BE2C (cell line): ENCODE measurements at regions not wholly inside any gene's neighbourhood (a gene's known extent, or its start where the extent isn't known, plus 50 kb on each side); places are given as distances from the start of the nearest gene placed in this dataset.
"Not testable (repeated sequence)": the region's sequence is repeated elsewhere in the genome, so short reads cannot be mapped to it uniquely, and the experiment has no call there.

Experiments used
- DNase-seq: peaks from one replicate; pipeline ENCODE4 v3.0.0-alpha.2; 2020
- H3K27me3 ChIP-seq: fragments of 250-450 bp; sonication (Bioruptor Pico); 2 replicates; pipeline ENCODE4 v1.5.1; 2020; ENCODE audit warnings: mild to moderate bottlenecking
- H3K36me3 ChIP-seq: fragments of 250-450 bp; sonication (Bioruptor Pico); 2 replicates; pipeline ENCODE4 v1.5.1; 2020; ENCODE audit warnings: mild to moderate bottlenecking
- H3K4me1 ChIP-seq: fragments of 250-450 bp; sonication (Bioruptor Pico); 2 replicates; pipeline ENCODE4 v1.5.1; 2020
- H3K4me3 ChIP-seq: 2 replicates; pipeline ENCODE4 v1.5.1; 2011; ENCODE audit warnings: low read depth, low read length
- H3K9me3 ChIP-seq: fragments of 250-450 bp; sonication (Bioruptor Pico); 2 replicates; pipeline ENCODE4 v1.5.1; 2020
- TF ChIP-seq, protein P1 (sequence below): IDR thresholded peaks from 2 replicates; pipeline ENCODE4 v1.5.1; 2012; ENCODE audit warnings: mild to moderate bottlenecking, low read depth, low read length

GRCh38 chr10:65779985-65780384 lies 1145.9 kb upstream of the LRRTM3 start:
- Histone ChIP-seq H3K36me3 (no peaks in the 10 kb centered on the region), H3K4me1 (no peaks in the 10 kb centered on the region), H3K9me3 (no peaks in the 10 kb centered on the region), H3K27me3 (no peaks in the 10 kb centered on the region), H3K4me3 (no peak overlapping the region)
- DNase-seq, result no peak
- TF ChIP-seq, protein P1, sequence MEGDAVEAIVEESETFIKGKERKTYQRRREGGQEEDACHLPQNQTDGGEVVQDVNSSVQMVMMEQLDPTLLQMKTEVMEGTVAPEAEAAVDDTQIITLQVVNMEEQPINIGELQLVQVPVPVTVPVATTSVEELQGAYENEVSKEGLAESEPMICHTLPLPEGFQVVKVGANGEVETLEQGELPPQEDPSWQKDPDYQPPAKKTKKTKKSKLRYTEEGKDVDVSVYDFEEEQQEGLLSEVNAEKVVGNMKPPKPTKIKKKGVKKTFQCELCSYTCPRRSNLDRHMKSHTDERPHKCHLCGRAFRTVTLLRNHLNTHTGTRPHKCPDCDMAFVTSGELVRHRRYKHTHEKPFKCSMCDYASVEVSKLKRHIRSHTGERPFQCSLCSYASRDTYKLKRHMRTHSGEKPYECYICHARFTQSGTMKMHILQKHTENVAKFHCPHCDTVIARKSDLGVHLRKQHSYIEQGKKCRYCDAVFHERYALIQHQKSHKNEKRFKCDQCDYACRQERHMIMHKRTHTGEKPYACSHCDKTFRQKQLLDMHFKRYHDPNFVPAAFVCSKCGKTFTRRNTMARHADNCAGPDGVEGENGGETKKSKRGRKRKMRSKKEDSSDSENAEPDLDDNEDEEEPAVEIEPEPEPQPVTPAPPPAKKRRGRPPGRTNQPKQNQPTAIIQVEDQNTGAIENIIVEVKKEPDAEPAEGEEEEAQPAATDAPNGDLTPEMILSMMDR, result no peak

DNA sequence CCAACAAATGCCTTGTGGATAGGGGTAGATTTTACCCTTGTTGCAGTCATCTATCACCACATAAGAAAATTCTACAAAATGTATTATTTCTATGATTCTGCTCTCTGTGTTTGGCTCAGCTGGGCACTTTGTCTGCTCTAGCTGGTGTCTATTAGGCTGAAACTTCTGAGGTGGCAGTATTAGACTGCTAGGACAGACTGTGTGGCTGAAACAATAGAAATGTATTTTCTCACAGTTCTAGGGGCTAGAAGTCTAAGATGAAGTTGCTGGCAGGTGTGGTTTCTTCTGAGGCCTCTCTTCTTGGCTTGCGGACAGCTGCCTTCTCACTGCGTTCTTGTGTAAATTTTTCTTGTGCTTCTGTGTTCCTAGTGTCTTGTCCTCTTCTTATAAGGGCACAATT lies 1139.6 kb upstream of the LRRTM3 start:
- TF ChIP-seq, protein P1, result no peak
- Histone ChIP-seq H3K27me3 (no peaks in the 10 kb centered on the region), H3K4me1 (no peaks in the 10 kb centered on the region), H3K4me3 (no peak overlapping the region), H3K9me3 (no peaks in the 10 kb centered on the region), H3K36me3 (no peaks in the 10 kb centered on the region)
- DNase-seq, result no peak

DNA sequence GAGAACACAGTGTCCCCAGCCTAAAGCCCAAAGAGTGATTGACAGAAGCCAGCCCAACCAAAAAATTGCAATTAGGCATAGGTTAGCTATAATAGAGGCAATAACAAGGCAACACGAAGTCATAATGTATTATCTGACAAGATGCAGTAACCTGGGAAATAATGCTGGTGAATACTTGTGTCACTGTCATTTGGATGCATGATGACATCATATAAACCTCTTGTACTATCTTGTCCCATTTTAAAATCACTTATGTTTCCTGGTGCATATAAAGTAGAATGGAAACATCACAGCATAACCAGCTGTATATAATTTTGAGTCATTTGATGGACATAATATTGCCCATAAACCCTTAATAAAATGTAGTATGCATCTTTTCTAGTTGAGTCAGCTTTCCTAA lies 1138.3 kb upstream of the LRRTM3 start:
- H3K27me3 ChIP-seq, result no peaks in the 10 kb centered on the region
- H3K4me1 ChIP-seq, result no peaks in the 10 kb centered on the region
- no peaks in the 10 kb centered on the region for H3K36me3 ChIP-seq
- H3K9me3 ChIP-seq, result no peaks in the 10 kb centered on the region
- no peak overlapping the region for H3K4me3 ChIP-seq
- no peak for DNase-seq
- TF ChIP-seq, protein P1, result no peak

DNA sequence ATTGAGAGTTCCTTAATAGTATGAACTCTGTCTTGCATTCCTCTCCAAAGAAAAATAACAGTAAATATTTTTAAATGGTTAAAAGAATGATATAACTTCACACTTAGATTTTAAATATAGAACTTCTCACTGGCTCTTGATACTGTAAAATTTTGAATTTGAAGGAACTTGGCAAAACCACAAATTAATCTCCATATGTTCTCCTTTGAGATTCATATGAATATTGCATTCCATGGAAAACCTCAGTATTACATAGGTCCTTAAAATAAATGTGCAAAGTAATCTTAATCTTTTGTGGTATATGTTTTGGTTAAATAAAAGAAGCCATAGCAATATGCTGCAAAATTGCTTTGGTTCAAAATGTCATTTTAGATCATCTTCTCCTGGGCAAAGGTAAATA lies 1137.6 kb upstream of the LRRTM3 start:
- no peak for DNase-seq
- Histone ChIP-seq H3K9me3 (no peaks in the 10 kb centered on the region), H3K36me3 (no peaks in the 10 kb centered on the region), H3K27me3 (no peaks in the 10 kb centered on the region), H3K4me1 (no peaks in the 10 kb centered on the region), H3K4me3 (no peak overlapping the region)
- TF ChIP-seq, protein P1, result no peak

DNA sequence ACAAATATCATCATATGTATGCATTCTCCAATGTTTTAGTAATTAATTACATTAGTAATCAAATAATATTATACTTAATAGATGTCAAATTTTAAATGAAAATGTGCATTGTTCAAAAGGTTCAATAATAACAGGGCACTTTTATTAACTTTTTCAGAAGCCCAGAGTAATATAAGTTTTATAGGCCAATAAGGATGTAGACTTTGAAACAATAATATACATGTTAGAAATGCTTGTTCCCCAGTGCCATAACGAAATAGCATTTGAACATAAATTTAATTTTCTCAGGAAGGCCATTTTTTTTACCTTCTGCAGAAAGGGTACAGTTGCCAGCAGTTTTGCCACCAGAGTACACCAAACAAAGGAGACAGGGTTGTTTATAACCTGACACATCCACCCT lies 1133.9 kb upstream of the LRRTM3 start:
- Histone ChIP-seq H3K27me3 (no peaks in the 10 kb centered on the region), H3K4me1 (no peaks in the 10 kb centered on the region), H3K9me3 (no peaks in the 10 kb centered on the region), H3K4me3 (no peak overlapping the region), H3K36me3 (no peaks in the 10 kb centered on the region)
- TF ChIP-seq, protein P1, result no peak
- no peak for DNase-seq

GRCh38 chr10:65793738-65794425 lies 1132.0 kb upstream of the LRRTM3 start:
- H3K9me3 ChIP-seq, result no peaks in the 10 kb centered on the region
- no peaks in the 10 kb centered on the region for H3K4me1 ChIP-seq
- no peak for DNase-seq
- H3K4me3 ChIP-seq, result no peak overlapping the region
- TF ChIP-seq, protein P1, result no peak
- no peaks in the 10 kb centered on the region for H3K36me3 ChIP-seq
- H3K27me3 ChIP-seq, result no peaks in the 10 kb centered on the region

GRCh38 chr10:65794861-65795260 lies 1131.0 kb upstream of the LRRTM3 start:
- H3K9me3 ChIP-seq, H3K4me3 ChIP-seq, DNase-seq, H3K36me3 ChIP-seq, H3K4me1 ChIP-seq, H3K27me3 ChIP-seq: not testable (repeated sequence)
